Left ventricle myocardium inferior (tissue), 1 donor: ENCODE measurements at regions not wholly inside any gene's neighbourhood (a gene's known extent, or its start where the extent isn't known, plus 50 kb on each side); places are given as distances from the start of the nearest gene placed in this dataset.

Experiments
- DNase-seq: peaks from one replicate; pipeline ENCODE4 v3.0.0-alpha.2; 2020
- H3K27ac ChIP-seq: fragments of 200-600 bp; replicated peaks from 2 replicates; pipeline ENCODE4 v1.8.0; 2021
- H3K27me3 ChIP-seq: fragments of 200-600 bp; 2 replicates; pipeline ENCODE4 v1.8.0; 2021; ENCODE audit warnings: low read depth
- H3K36me3 ChIP-seq: fragments of 200-600 bp; 2 replicates; pipeline ENCODE4 v1.8.0; 2021
- H3K4me1 ChIP-seq: fragments of 200-600 bp; 2 replicates; pipeline ENCODE4 v1.8.0; 2021
- H3K4me3 ChIP-seq: fragments of 200-600 bp; 2 replicates; pipeline ENCODE4 v1.8.0; 2021; ENCODE audit warnings: mild to moderate bottlenecking, moderate library complexity
- H3K9me3 ChIP-seq: fragments of 200-600 bp; replicated peaks from 2 replicates; pipeline ENCODE4 v1.8.0; 2021
- intact Hi-C: fragments of 100-400 bp; cut with micrococcal nuclease; formaldehyde crosslinking; loops from one replicate; pipeline ENCODE4 v1.11.0; 2022
- TF ChIP-seq, protein P1 (sequence below): fragments of 200-600 bp; IDR thresholded peaks from 2 replicates; pipeline ENCODE4 v1.8.0; 2021; ENCODE audit warnings: antibody characterized with exemption, mild to moderate bottlenecking, borderline replicate concordance
- donor health status: DM: no; HTN: yes; CAD: no; lungs with severe emphysema.

GRCh38 chr5:68446070-68446357 lies 230.5 kb downstream of the PIK3R1 start:
- no peaks in the 10 kb centered on the region for H3K36me3 ChIP-seq
- H3K27ac ChIP-seq: peak overlapping the region; percentile 40
- H3K9me3 ChIP-seq: no peaks in the 10 kb centered on the region
- intact Hi-C loops: no loop called here
- H3K4me1 ChIP-seq: peaks cover 19% of the 10 kb centered on the region
- no peaks in the 10 kb centered on the region for H3K27me3 ChIP-seq
- TF ChIP-seq, protein P1, sequence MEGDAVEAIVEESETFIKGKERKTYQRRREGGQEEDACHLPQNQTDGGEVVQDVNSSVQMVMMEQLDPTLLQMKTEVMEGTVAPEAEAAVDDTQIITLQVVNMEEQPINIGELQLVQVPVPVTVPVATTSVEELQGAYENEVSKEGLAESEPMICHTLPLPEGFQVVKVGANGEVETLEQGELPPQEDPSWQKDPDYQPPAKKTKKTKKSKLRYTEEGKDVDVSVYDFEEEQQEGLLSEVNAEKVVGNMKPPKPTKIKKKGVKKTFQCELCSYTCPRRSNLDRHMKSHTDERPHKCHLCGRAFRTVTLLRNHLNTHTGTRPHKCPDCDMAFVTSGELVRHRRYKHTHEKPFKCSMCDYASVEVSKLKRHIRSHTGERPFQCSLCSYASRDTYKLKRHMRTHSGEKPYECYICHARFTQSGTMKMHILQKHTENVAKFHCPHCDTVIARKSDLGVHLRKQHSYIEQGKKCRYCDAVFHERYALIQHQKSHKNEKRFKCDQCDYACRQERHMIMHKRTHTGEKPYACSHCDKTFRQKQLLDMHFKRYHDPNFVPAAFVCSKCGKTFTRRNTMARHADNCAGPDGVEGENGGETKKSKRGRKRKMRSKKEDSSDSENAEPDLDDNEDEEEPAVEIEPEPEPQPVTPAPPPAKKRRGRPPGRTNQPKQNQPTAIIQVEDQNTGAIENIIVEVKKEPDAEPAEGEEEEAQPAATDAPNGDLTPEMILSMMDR: no peak
- H3K4me3 ChIP-seq: no peak overlapping the region
- no peak for DNase-seq

GRCh38 chr5:68446487-68446894 lies 230.9 kb downstream of the PIK3R1 start:
- no peak overlapping the region for H3K4me3 ChIP-seq
- intact Hi-C loops: no loop called here

GRCh38 chr5:68447136-68447929 lies 231.8 kb downstream of the PIK3R1 start:
- Histone ChIP-seq H3K36me3 (no peaks in the 10 kb centered on the region), H3K27me3 (no peaks in the 10 kb centered on the region), H3K4me3 (no peak overlapping the region), H3K27ac (no peak overlapping the region), H3K9me3 (no peaks in the 10 kb centered on the region), H3K4me1 (peaks cover 19% of the 10 kb centered on the region)
- DNase-seq: no peak
- TF ChIP-seq, protein P1: no peak
- intact Hi-C loops: no loop called here

More at GRCh38 chr5:68446487-68446894, 230.9 kb downstream of the PIK3R1 start:
- peaks cover 19% of the 10 kb centered on the region for H3K4me1 ChIP-seq
- H3K27me3 ChIP-seq: no peaks in the 10 kb centered on the region
- no peaks in the 10 kb centered on the region for H3K9me3 ChIP-seq
- H3K27ac ChIP-seq: no peak overlapping the region
- H3K36me3 ChIP-seq: no peaks in the 10 kb centered on the region
- TF ChIP-seq, protein P1: no peak
- DNase-seq: no peak

- Histone ChIP-seq H3K4me1 (peaks cover 15% of the 10 kb centered on the region), H3K9me3 (no peaks in the 10 kb centered on the region), H3K27me3 (no peaks in the 10 kb centered on the region), H3K27ac (peak overlapping the region; percentile 20), H3K4me3 (no peak overlapping the region), H3K36me3 (no peaks in the 10 kb centered on the region)
- TF ChIP-seq, protein P1: no peak
- DNase-seq: no peak
- intact Hi-C loops: no loop called here
These were observed 233.8 kb downstream of the PIK3R1 start for GRCh38 chr5:68449380-68449779.

DNA sequence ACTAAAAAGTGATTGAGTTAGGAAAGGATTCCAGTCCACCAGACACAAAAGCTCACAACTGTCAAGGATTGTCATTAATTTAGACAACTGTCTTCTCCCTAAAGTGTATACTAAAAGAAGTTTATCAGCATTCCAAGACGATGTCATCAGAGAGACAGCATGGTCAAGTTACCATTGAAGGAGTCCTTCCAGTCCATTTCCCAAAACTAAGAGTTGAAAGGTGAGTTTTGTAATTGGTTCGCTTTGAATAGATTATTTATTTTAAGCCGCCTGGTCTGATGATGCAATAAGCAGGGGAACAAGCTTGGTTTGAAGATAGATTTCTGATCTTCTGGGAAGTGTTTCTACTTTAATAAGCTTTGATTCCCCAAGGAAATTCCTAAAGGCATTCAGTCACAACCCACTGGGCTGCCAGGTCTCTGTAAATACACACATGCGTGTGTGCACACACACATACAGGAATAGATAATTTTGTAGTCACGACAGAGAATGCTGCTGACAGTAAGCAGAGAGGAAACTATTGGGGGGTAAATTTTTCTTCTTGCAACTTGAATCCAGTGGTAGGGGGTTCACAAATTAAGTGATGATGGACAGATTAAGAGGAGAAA lies 234.8 kb downstream of the PIK3R1 start:
- H3K36me3 ChIP-seq: no peaks in the 10 kb centered on the region
- no peak for DNase-seq
- TF ChIP-seq, protein P1: no peak
- H3K4me3 ChIP-seq: no peak overlapping the region
- peaks cover 7% of the 10 kb centered on the region for H3K4me1 ChIP-seq
- H3K9me3 ChIP-seq: no peaks in the 10 kb centered on the region
- intact Hi-C loops: no loop called here
- H3K27me3 ChIP-seq: no peaks in the 10 kb centered on the region
- no peak overlapping the region for H3K27ac ChIP-seq
